K562 (cell line): ENCODE measurements at regions not wholly inside any gene's neighbourhood (a gene's known extent, or its start where the extent isn't known, plus 50 kb on each side); places are given as distances from the start of the nearest gene placed in this dataset.

Experiments used
- ATAC-seq: fragments of 200-7000 bp; cut with Tn5 transposase; 3 replicates; pipeline ENCODE4 v1.9.1; 2020; ENCODE audit warnings: moderate library complexity
- BruUV-seq: library from RNA; stranded (reverse); fragments of 400-500 nt; replicated peaks from 2 replicates; lab custom pipeline; 2021; lab: Mats Ljungman, UMichigan
- CTCF ChIA-PET: fragments of 300-600 bp; formaldehyde crosslinking; extraction: SDS; loops from one replicate; lab custom pipeline; 2021; ENCODE audit warnings: low intra/inter-chr PET ratio; lab: Yijun Ruan, JAX
- POLR2A ChIA-PET: fragments of 300-600, 350-650 bp; sonication (Branson Sonifier 250); formaldehyde crosslinking; extraction: SDS; loops from one replicate; lab custom pipeline; 2021; ENCODE audit warnings: antibody characterized with exemption, inconsistent platforms; lab: Yijun Ruan, JAX
- DNase-seq, 4 experiments: peaks; one replicate each; pipeline versions ENCODE4 v3.0.0 to v3.0.0-alpha.2; 2011 to 2018; ENCODE audit warnings: low spot score in 3 of 4, mixed read lengths in 3 of 4; ENCODE audit errors: extremely low read depth in 1 of 4
- FAIRE-seq: peaks from 2 replicates; lab custom pipeline; 2011; peaks lifted over from hg19 to GRCh38; lab: Jason Lieb, UNC
- H2AFZ ChIP-seq: 2 replicates; pipeline ENCODE4 v1.6.0; 2011; ENCODE audit warnings: low read depth, low read length, control low read depth, inconsistent platforms
- H3K27ac ChIP-seq: fragments of 200-600 bp; 3 replicates; pipeline ENCODE4 v1.8.0; 2011; ENCODE audit warnings: low read depth, mild to moderate bottlenecking, control low read depth, inconsistent platforms, low read length, moderate library complexity, mixed read lengths; ENCODE audit errors: extremely low read depth
- H3K27me3 ChIP-seq, 2 experiments: fragments of 300-600 bp in 1 of 2; 2 replicates in 1 of 2; 3 replicates in 1 of 2; pipeline versions ENCODE4 v1.6.0 to v1.8.0; 2011; ENCODE audit warnings: inconsistent platforms in 2 of 2, low read length in 2 of 2, mild to moderate bottlenecking in 1 of 2, mixed read lengths in 1 of 2, moderate library complexity in 1 of 2; ENCODE audit not compliant: control insufficient read depth in 2 of 2, insufficient read depth in 2 of 2
- H3K36me3 ChIP-seq: fragments of 300-600 bp; 3 replicates; pipeline ENCODE4 v1.8.0; 2011; ENCODE audit warnings: mild to moderate bottlenecking, low read length, inconsistent platforms; ENCODE audit not compliant: control insufficient read depth, insufficient read depth
- H3K4me1 ChIP-seq, 2 experiments: fragments of 200-600 bp in 1 of 2; replicated peaks in 1 of 2; 2 replicates in 1 of 2; 3 replicates in 1 of 2; pipeline versions ENCODE4 v1.5.1 to v1.8.0; 2011; ENCODE audit warnings: inconsistent platforms in 2 of 2, low read length in 2 of 2, mild to moderate bottlenecking in 1 of 2, mixed read lengths in 1 of 2, moderate library complexity in 1 of 2; ENCODE audit not compliant: control insufficient read depth in 2 of 2, insufficient read depth in 2 of 2
- H3K4me2 ChIP-seq: 2 replicates; pipeline ENCODE4 v1.6.1; 2011; ENCODE audit warnings: low read length, control low read depth, inconsistent platforms, mixed read lengths; ENCODE audit not compliant: insufficient read depth
- H3K4me3 ChIP-seq: fragments of 200-600 bp; sonication (generic), shearing (Covaris generic); 2 replicates; pipeline ENCODE4 v1.5.1; 2016; ENCODE audit warnings: control low read depth, inconsistent platforms
- H3K79me2 ChIP-seq: fragments of 200-600 bp; 3 replicates; pipeline ENCODE4 v1.8.0; 2011; ENCODE audit warnings: low read length, inconsistent platforms; ENCODE audit not compliant: control insufficient read depth, insufficient read depth
- H3K9ac ChIP-seq, 2 experiments: 2 replicates each; pipeline versions ENCODE4 v1.6.0 to v1.6.1; 2011; ENCODE audit warnings: low read depth in 2 of 2, low read length in 2 of 2, control low read depth in 1 of 2, inconsistent platforms in 1 of 2, mild to moderate bottlenecking in 1 of 2, mixed read lengths in 1 of 2; ENCODE audit not compliant: insufficient read depth in 1 of 2
- H3K9me1 ChIP-seq: one replicate; pipeline ENCODE4 v1.6.0; 2011; ENCODE audit warnings: inconsistent platforms, mild to moderate bottlenecking, low read length, moderate library complexity; ENCODE audit not compliant: control insufficient read depth, insufficient read depth
- H3K9me3 ChIP-seq: replicated peaks from 2 replicates; pipeline ENCODE4 v1.5.1; 2011; ENCODE audit warnings: low read depth, low read length, inconsistent platforms; ENCODE audit not compliant: control insufficient read depth, insufficient read depth
- H4K20me1 ChIP-seq: replicated peaks from 2 replicates; pipeline ENCODE4 v1.6.1; 2011; ENCODE audit warnings: low read length, inconsistent platforms, mixed read lengths; ENCODE audit not compliant: control insufficient read depth, insufficient read depth
- CAMTA2 ChIP-seq: fragments of 250-450 bp; sonication (Bioruptor Pico); conservative IDR thresholded peaks from 2 replicates; pipeline ENCODE4 v1.5.1; 2022
- CTBP1 ChIP-seq: fragments of 450-650 bp; IDR thresholded peaks from 2 replicates; pipeline ENCODE4 v1.6.1; 2016; ENCODE audit warnings: borderline replicate concordance
- DMBX1 ChIP-seq: fragments of 250-450 bp; sonication (Bioruptor Pico); IDR thresholded peaks from 2 replicates; pipeline ENCODE4 v1.8.0; 2022; ENCODE audit warnings: inconsistent platforms, mild to moderate bottlenecking, moderate library complexity, borderline replicate concordance
- EZH2 ChIP-seq: IDR thresholded peaks from 2 replicates; pipeline ENCODE4 v1.6.1; 2012; ENCODE audit warnings: low read depth, mild to moderate bottlenecking, inconsistent platforms, low read length, borderline replicate concordance
- FOXK2 ChIP-seq, 2 experiments: fragments of 450-650 bp; IDR thresholded peaks in 1 of 2; conservative IDR thresholded peaks in 1 of 2; 2 replicates each; pipeline ENCODE4 v1.6.1; 2016; ENCODE audit warnings: low read depth in 2 of 2, mild to moderate bottlenecking in 1 of 2
- HNRNPK ChIP-seq: fragments of 200-400 bp; formaldehyde crosslinking; IDR thresholded peaks from one replicate; pipeline ENCODE4 v1.6.1; 2018; ENCODE audit warnings: mild to moderate bottlenecking, low read depth, low read length; ENCODE audit not compliant: poor library complexity, severe bottlenecking
- IFI16 ChIP-seq: fragments of 250-450 bp; sonication (Bioruptor Pico); IDR thresholded peaks from 2 replicates; pipeline ENCODE4 v2.1.2; 2022; ENCODE audit warnings: mild to moderate bottlenecking, inconsistent platforms
- NFIC ChIP-seq: fragments of 450-650 bp; IDR thresholded peaks from 2 replicates; pipeline ENCODE4 v1.6.1; 2017; ENCODE audit warnings: mild to moderate bottlenecking, inconsistent platforms
- NFYB ChIP-seq: IDR thresholded peaks from 2 replicates; pipeline ENCODE4 v1.6.1; 2011; ENCODE audit warnings: mild to moderate bottlenecking, moderate library complexity; ENCODE audit not compliant: insufficient read length; ENCODE audit errors: extremely low read depth
- POLR2A ChIP-seq: fragments of 450-650 bp; conservative IDR thresholded peaks from 2 replicates; pipeline ENCODE4 v1.6.1; 2016
- RBM15 ChIP-seq: fragments of 200-400 bp; formaldehyde crosslinking; IDR thresholded peaks from 2 replicates; pipeline ENCODE4 v1.6.1; 2018; ENCODE audit warnings: mild to moderate bottlenecking, low read length, moderate library complexity; ENCODE audit not compliant: insufficient read depth
- SMAD4 ChIP-seq: fragments of 250-450 bp; sonication (Bioruptor Pico); conservative IDR thresholded peaks from 2 replicates; pipeline ENCODE4 v1.8.0; 2021; ENCODE audit warnings: inconsistent platforms, mild to moderate bottlenecking, moderate library complexity
- TAL1 ChIP-seq: fragments of 450-650 bp; IDR thresholded peaks from 2 replicates; pipeline ENCODE4 v1.6.1; 2016; ENCODE audit warnings: mild to moderate bottlenecking
- TBP ChIP-seq: optimal IDR thresholded peaks from 2 replicates; pipeline ENCODE3; 2011; ENCODE audit warnings: low read depth, low read length, improper control_type of control experiment
- ZKSCAN8 ChIP-seq: fragments of 200-800 bp; sonication (Bioruptor generic); IDR thresholded peaks from 2 replicates; pipeline ENCODE4 v1.6.1; 2016; ENCODE audit warnings: missing genetic modification characterization, missing compliant biosample characterization
- ZNF277 ChIP-seq: fragments of 250-450 bp; sonication (Bioruptor Pico); IDR thresholded peaks from 2 replicates; pipeline ENCODE4 v1.8.0; 2022; ENCODE audit warnings: inconsistent platforms, mild to moderate bottlenecking, moderate library complexity, borderline replicate concordance
- ZNF324 ChIP-seq: fragments of 250-450 bp; sonication (Bioruptor Pico); IDR thresholded peaks from 2 replicates; pipeline ENCODE4 v1.4.0; 2020; ENCODE audit warnings: mild to moderate bottlenecking
- WGBS: fragments of 100-300 bp; shearing (Covaris generic); methylation state at CpG from one replicate; pipeline ENCODE4 v1.1.6; 2016; ENCODE audit warnings: low coverage, mixed read lengths; ENCODE audit not compliant: insufficient coverage; ENCODE audit errors: missing lambda C conversion rate; 5-methylcytosine and 5-hydroxymethylcytosine counted together
- in situ Hi-C: fragments of 300-500 bp; cut with MboI; formaldehyde crosslinking; loops from 4 replicates; pipeline ENCODE4 v1.15.0; 2018; ENCODE audit warnings: inconsistent platforms, mixed read lengths
- intact Hi-C: fragments of 100-400 bp; cut with micrococcal nuclease; formaldehyde crosslinking; loops from 2 replicates; pipeline ENCODE4 v1.14.2; 2022
- TF ChIP-seq, protein P1 (sequence below): fragments of 450-650 bp; IDR thresholded peaks from 2 replicates; pipeline ENCODE4 v1.6.1; 2016; ENCODE audit warnings: antibody characterized with exemption

DNA sequence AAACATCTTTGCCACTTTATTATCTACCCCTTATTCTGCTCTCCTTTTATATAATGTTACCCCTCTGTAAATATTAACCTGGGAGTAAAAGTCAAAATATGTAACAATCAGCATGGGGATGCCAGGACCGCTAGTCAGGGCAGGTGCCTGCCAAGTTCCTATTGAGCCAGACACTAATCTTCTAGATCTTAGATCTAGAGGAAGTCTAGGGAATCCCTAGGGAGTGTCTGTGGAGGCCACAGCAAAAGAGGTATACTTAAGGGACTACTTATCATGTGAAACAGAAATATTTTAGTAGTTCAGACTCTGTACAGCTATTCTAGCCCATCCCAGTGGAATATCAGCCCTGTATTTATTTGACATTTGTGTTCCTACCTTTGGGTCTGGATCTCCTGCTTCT lies 600.8 kb upstream of the CDH2 start:
- no peak for FAIRE-seq
- no peak for ATAC-seq
- ChIA-PET CTCF (no interaction called here), POLR2A (no interaction called here)
- no peaks in the 10 kb centered on the region; the same call in 1 of the 2 replicates for H3K9me3 ChIP-seq
- no peak for DNase-seq
- no peaks in the 10 kb centered on the region for H3K4me1 ChIP-seq
- H2AFZ ChIP-seq = no peak overlapping the region
- intact Hi-C loops (no loop called here), in situ Hi-C loops (no loop called here)
- no TSS peak for BruUV-seq
- no peaks in the 10 kb centered on the region for H3K36me3 ChIP-seq
- WGBS = 5% methylated on average over 1 of the region's 1 CpG
- H3K4me2 ChIP-seq = no peak overlapping the region
- H3K27ac ChIP-seq = no peak overlapping the region
- no peak overlapping the region for H3K4me3 ChIP-seq
- no peaks in the 10 kb centered on the region for H4K20me1 ChIP-seq
- H3K27me3 ChIP-seq = no peaks in the 10 kb centered on the region
- TF ChIP-seq IFI16 (CRISPR knock-in tag) (no peak), FOXK2 (conservative IDR thresholded peaks at IDR 0.05 in 1 of 2, IDR thresholded peaks at IDR 0.05 in 1 of 2; ENCODE audit: low read depth in 2 of 2) (no peak), CTBP1 (no peak), NFIC (no peak), ZNF277 (CRISPR knock-in tag) (no peak), SMAD4 (CRISPR knock-in tag) (no peak), ZNF324 (CRISPR knock-in tag) (no peak), TBP (no peak), NFYB (no peak), POLR2A (no peak), CAMTA2 (CRISPR knock-in tag) (no peak), RBM15 (no peak), HNRNPK (no peak), TAL1 (no peak), DMBX1 (no peak), EZH2 (no peak), ZKSCAN8 (CRISPR knock-in tag) (no peak)
- TF ChIP-seq, protein P1, sequence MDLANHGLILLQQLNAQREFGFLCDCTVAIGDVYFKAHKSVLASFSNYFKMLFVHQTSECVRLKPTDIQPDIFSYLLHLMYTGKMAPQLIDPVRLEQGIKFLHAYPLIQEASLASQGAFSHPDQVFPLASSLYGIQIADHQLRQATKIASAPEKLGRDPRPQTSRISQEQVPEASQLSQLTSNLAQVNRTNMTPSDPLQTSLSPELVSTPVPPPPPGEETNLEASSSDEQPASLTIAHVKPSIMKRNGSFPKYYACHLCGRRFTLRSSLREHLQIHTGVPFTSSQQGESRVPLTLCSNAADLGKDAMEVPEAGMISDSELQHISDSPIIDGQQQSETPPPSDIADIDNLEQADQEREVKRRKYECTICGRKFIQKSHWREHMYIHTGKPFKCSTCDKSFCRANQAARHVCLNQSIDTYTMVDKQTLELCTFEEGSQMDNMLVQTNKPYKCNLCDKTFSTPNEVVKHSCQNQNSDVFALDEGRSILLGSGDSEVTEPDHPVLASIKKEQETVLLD = no peak
- H3K79me2 ChIP-seq = no peaks in the 10 kb centered on the region
- no peaks in the 10 kb centered on the region for H3K9me1 ChIP-seq
- H3K9ac ChIP-seq = no peak overlapping the region
